CD4-positive, alpha-beta T cell (primary cell): ENCODE measurements at regions not wholly inside any gene's neighbourhood (a gene's known extent, or its start where the extent isn't known, plus 50 kb on each side); places are given as distances from the start of the nearest gene placed in this dataset.

Source experiments
- ATAC-seq: fragments of 200-7000 bp; cut with Tn5 transposase; one replicate; pipeline ENCODE4 v1.10.0; 2022; ENCODE audit warnings: mild to moderate bottlenecking; ENCODE audit not compliant: poor library complexity
- CTCF ChIA-PET: fragments of 350-600 bp; sonication (Branson Sonifier 250); formaldehyde crosslinking; loops from one replicate; lab custom pipeline; 2021; ENCODE audit warnings: antibody characterized with exemption, inconsistent platforms; lab: Charles Lee
- POLR2A ChIA-PET: fragments of 350-600 bp; sonication (Branson Sonifier 250); formaldehyde crosslinking; loops from one replicate; lab custom pipeline; 2021; ENCODE audit warnings: antibody characterized with exemption, inconsistent platforms; lab: Charles Lee
- DNase-seq, 14 experiments: peaks; one replicate each; pipeline ENCODE4 v3.0.0-alpha.2; 2013 to 2020; ENCODE audit warnings: mixed read lengths in 2 of 14
- H3K27ac ChIP-seq, 2 donors: one replicate each; pipeline versions ENCODE4 v1.5.1 to v1.7.0; 2013; ENCODE audit warnings: low read length in 2 of 2, low read depth in 1 of 2, mild to moderate bottlenecking in 1 of 2
- H3K27me3 ChIP-seq, 2 experiments: 1 replicate in 1 of 2; 2 replicates in 1 of 2; pipeline versions ENCODE4 v1.6.1 to v1.7.0; 2013; ENCODE audit warnings: low read length in 2 of 2, control low read depth in 1 of 2, mild to moderate bottlenecking in 1 of 2, moderate library complexity in 1 of 2; ENCODE audit not compliant: insufficient read depth in 2 of 2, control insufficient read depth in 1 of 2
- H3K36me3 ChIP-seq: one replicate; pipeline ENCODE4 v1.6.1; 2013; ENCODE audit warnings: low read length, control low read depth; ENCODE audit not compliant: insufficient read depth
- H3K4me1 ChIP-seq: one replicate; pipeline ENCODE4 v1.6.1; 2013; ENCODE audit warnings: low read length, control low read depth; ENCODE audit not compliant: insufficient read depth
- H3K4me3 ChIP-seq: one replicate; pipeline ENCODE4 v1.5.1; 2013; ENCODE audit warnings: mild to moderate bottlenecking, low read length, moderate library complexity
- H3K9me3 ChIP-seq, 2 experiments: 1 replicate in 1 of 2; 2 replicates in 1 of 2; pipeline versions ENCODE4 v1.6.1 to v1.7.0; 2013; ENCODE audit warnings: low read length in 2 of 2, mild to moderate bottlenecking in 2 of 2, control low read depth in 1 of 2, moderate library complexity in 1 of 2; ENCODE audit not compliant: control insufficient read depth in 1 of 2, insufficient read depth in 1 of 2
- H3K27ac Mint-ChIP-seq: one replicate; pipeline ENCODE4 v1.8.0; 2020; ENCODE audit warnings: mixed read lengths
- H3K27me3 Mint-ChIP-seq: one replicate; pipeline ENCODE4 v1.8.0; 2021; ENCODE audit warnings: mixed read lengths
- H3K36me3 Mint-ChIP-seq: one replicate; pipeline ENCODE4 v1.8.0; 2021; ENCODE audit warnings: low read depth, mixed read lengths
- H3K4me1 Mint-ChIP-seq: one replicate; pipeline ENCODE4 v1.8.0; 2021; ENCODE audit warnings: low read depth, mixed read lengths
- H3K4me3 Mint-ChIP-seq: one replicate; pipeline ENCODE4 v1.8.0; 2020; ENCODE audit warnings: mild to moderate bottlenecking, mixed read lengths
- H3K9me3 Mint-ChIP-seq: one replicate; pipeline ENCODE4 v1.8.0; 2020; ENCODE audit warnings: mixed read lengths
- intact Hi-C, 2 experiments: fragments of 100-400 bp; cut with DNase I in 1 of 2; cut with micrococcal nuclease in 1 of 2; formaldehyde crosslinking; loops; one replicate each; pipeline versions ENCODE4 v1.15.1 to v1.9.0; 2023 to 2025; cut with DNase I, micrococcal nuclease
- TF ChIP-seq, protein P1 (sequence below): fragments of 200-600 bp; IDR thresholded peaks from one replicate; pipeline ENCODE4 v1.8.0; 2022; ENCODE audit warnings: antibody characterized with exemption, mild to moderate bottlenecking

DNA sequence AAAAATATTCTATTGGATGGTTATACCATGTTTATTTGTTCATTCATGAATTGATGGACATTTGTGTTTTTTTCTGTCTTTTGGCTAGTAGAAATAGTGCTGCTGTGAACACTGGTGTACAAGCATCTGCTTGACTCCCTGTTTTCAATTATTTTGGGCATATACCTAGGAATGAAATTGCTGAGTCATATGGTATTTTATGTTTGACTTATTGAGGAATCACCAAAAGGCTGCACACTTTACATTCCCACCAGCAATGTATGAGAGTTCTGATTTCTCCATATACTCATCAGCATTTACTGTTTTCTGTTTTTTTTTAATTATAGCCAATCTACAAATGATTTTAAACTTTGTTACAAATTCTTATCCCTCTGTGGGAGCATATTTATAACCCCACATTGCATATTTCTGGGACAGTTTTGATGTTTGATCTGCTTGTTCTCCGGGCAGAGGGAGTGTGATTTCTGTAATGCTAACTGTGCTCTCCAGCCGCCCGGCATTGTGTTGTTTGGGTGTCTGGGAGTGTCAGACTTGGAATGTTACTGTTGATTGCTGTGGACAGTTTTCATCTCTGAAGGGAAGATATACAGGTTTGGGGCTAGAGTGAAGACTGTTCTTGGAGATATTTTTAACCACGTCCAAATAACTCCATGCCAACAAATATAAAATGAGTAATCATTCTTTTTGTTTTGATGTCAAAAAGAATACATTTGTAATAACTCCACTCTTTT, 60.5 kb upstream of the PGRMC2 start:
- no peak for DNase-seq
- POLR2A ChIA-PET = no interaction called here

DNA sequence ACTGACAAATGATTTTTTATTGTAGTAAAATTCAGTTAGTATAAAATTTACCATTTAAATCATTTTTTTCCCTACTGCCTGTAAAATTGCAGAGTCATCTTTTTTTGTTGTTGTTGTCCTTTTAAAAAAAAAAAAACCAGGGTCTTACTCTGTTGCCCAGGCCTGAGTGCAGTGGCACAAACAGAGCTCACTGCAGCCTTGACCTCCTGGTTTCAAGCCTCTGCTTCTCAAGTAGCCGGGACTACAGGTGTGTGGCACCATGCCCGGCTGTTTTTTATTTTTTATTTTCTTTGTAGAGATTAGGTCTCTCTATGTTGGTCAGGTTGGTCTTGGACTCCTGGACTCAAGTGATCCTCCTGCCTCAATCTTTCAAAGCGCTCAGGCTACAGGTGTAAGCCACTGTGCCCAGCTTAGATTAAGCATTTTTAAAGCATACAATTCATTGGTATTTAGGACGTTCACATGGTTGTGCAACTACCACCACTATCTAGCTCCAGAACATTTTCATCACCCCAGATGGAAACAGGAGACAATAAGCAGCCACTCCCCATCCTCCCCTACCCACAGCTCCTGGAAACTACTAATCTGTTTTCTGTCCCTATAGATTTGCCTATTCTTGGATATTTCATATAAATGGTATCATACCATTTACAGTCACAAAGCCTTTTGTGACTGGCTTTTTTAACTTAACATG, 59.7 kb upstream of the PGRMC2 start:
- H3K36me3 ChIP-seq = no peaks in the 10 kb centered on the region
- H3K27me3 Mint-ChIP-seq = no peaks in the 10 kb centered on the region
- no peaks in the 10 kb centered on the region for H3K4me1 Mint-ChIP-seq
- CTCF ChIA-PET = no interaction called here
- ATAC-seq = no peak
- POLR2A ChIA-PET = no interaction called here
- H3K27ac ChIP-seq = no peak overlapping the region
- H3K9me3 ChIP-seq = peaks cover 0 to 3% of the 10 kb centered on the region in 2 experiments
- intact Hi-C loops = no loop called here
- no peak overlapping the region for H3K27ac Mint-ChIP-seq
- no peak for DNase-seq
- no peaks in the 10 kb centered on the region for H3K27me3 ChIP-seq
- H3K4me3 ChIP-seq = no peak overlapping the region
- H3K36me3 Mint-ChIP-seq = peaks cover 3% of the 10 kb centered on the region
- TF ChIP-seq, protein P1, sequence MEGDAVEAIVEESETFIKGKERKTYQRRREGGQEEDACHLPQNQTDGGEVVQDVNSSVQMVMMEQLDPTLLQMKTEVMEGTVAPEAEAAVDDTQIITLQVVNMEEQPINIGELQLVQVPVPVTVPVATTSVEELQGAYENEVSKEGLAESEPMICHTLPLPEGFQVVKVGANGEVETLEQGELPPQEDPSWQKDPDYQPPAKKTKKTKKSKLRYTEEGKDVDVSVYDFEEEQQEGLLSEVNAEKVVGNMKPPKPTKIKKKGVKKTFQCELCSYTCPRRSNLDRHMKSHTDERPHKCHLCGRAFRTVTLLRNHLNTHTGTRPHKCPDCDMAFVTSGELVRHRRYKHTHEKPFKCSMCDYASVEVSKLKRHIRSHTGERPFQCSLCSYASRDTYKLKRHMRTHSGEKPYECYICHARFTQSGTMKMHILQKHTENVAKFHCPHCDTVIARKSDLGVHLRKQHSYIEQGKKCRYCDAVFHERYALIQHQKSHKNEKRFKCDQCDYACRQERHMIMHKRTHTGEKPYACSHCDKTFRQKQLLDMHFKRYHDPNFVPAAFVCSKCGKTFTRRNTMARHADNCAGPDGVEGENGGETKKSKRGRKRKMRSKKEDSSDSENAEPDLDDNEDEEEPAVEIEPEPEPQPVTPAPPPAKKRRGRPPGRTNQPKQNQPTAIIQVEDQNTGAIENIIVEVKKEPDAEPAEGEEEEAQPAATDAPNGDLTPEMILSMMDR = no peak
- no peaks in the 10 kb centered on the region for H3K4me1 ChIP-seq
- H3K4me3 Mint-ChIP-seq = no peak overlapping the region
- no peaks in the 10 kb centered on the region for H3K9me3 Mint-ChIP-seq

More for the DNA sequence above, 60.5 kb upstream of the PGRMC2 start:
- Histone ChIP-seq H3K4me3 (no peak overlapping the region), H3K27me3 (no peaks in the 10 kb centered on the region), H3K9me3 (peaks cover 0 to 3% of the 10 kb centered on the region in 2 experiments), H3K36me3 (no peaks in the 10 kb centered on the region), H3K27ac (no peak overlapping the region), H3K4me1 (no peaks in the 10 kb centered on the region)
- ATAC-seq = no peak
- CTCF ChIA-PET = no interaction called here
- Mint-ChIP-seq H3K9me3 (no peaks in the 10 kb centered on the region), H3K27me3 (no peaks in the 10 kb centered on the region), H3K4me1 (no peaks in the 10 kb centered on the region), H3K27ac (no peak overlapping the region), H3K36me3 (peaks cover 3% of the 10 kb centered on the region), H3K4me3 (no peak overlapping the region)
- TF ChIP-seq, protein P1 = no peak
- intact Hi-C loops = no loop called here

DNA sequence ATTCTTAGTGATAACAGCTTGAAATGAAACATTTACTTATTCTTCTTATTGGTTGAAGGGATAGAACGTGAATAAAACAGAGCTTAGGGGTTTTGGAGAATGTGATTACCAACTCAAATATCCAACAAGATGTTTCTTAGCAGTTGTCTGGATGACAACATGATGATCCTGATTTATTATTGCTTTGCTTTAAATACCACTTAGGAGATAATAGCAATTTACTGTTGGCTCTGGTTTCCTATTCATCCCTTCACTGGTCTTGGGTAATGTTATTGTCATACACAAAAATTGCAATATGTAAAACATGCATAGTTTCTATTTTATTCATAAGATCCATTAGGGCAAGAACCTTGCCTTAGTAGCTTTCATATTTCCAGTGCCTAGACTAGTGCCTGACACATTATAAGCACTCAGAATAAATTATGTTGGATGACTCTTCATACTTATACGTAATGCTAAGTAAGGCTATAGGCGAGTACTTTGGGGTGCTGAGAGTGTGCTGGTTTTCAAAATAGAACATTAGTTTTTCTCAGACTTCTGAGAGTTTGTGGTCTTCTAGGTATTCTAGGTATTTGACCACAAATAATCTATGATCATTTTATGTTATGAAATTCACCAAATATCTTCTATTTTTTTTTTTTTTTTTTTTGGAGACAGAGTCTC, 58.6 kb upstream of the PGRMC2 start:
- Histone ChIP-seq H3K27me3 (no peaks in the 10 kb centered on the region), H3K9me3 (peaks cover 0 to 3% of the 10 kb centered on the region in 2 experiments), H3K27ac (no peak overlapping the region), H3K4me1 (no peaks in the 10 kb centered on the region), H3K36me3 (no peaks in the 10 kb centered on the region), H3K4me3 (no peak overlapping the region)
- ATAC-seq (no peak), DNase-seq (no peak)
- H3K4me1 Mint-ChIP-seq = no peaks in the 10 kb centered on the region
- intact Hi-C loops = no loop called here
- H3K4me3 Mint-ChIP-seq = no peak overlapping the region
- TF ChIP-seq, protein P1 = no peak
- CTCF ChIA-PET = no interaction called here
- H3K9me3 Mint-ChIP-seq = peaks cover under 1% of the 10 kb centered on the region
- POLR2A ChIA-PET = no interaction called here
- H3K27me3 Mint-ChIP-seq = no peaks in the 10 kb centered on the region
- H3K36me3 Mint-ChIP-seq = peaks cover 5% of the 10 kb centered on the region
- no peak overlapping the region for H3K27ac Mint-ChIP-seq
